HepG2 (cell line): ENCODE measurements at regions not wholly inside any gene's neighbourhood (a gene's known extent, or its start where the extent isn't known, plus 50 kb on each side); places are given as distances from the start of the nearest gene placed in this dataset.

ENCODE experiments used
- ATAC-seq: fragments of 200-7000 bp; cut with Tn5 transposase; 3 replicates; pipeline ENCODE4 v1.9.1; 2020; ENCODE audit warnings: mild to moderate bottlenecking, moderate library complexity
- BruUV-seq: library from RNA; stranded (reverse); fragments of 400-500 nt; replicated peaks from 2 replicates; lab custom pipeline; 2021; lab: Mats Ljungman, UMichigan
- CTCF ChIA-PET: fragments of 300-600 bp; formaldehyde crosslinking; extraction: SDS; loops from one replicate; lab custom pipeline; 2021; ENCODE audit warnings: low total read pairs, inconsistent platforms, low intra/inter-chr PET ratio; lab: Yijun Ruan, JAX
- POLR2A ChIA-PET: fragments of 350-600 bp; sonication (Branson Sonifier 250); formaldehyde crosslinking; loops from one replicate; lab custom pipeline; 2020; ENCODE audit warnings: antibody characterized with exemption, inconsistent platforms; lab: Yijun Ruan, JAX
- DNase-seq: peaks from one replicate; pipeline ENCODE4 v3.0.0-alpha.2; 2015; ENCODE audit warnings: low spot score
- FAIRE-seq: peaks from 3 replicates; lab custom pipeline; 2011; peaks lifted over from hg19 to GRCh38; lab: Jason Lieb, UNC
- H2AFZ ChIP-seq: one replicate; pipeline ENCODE4 v1.6.1; 2011; ENCODE audit warnings: low read length, inconsistent platforms
- H3K27ac ChIP-seq: fragments of 300-600 bp; 3 replicates; pipeline ENCODE4 v1.8.0; 2011; ENCODE audit warnings: mixed run types, mild to moderate bottlenecking, mixed read lengths, low read length, inconsistent platforms; ENCODE audit not compliant: insufficient read depth; ENCODE audit errors: extremely low read length
- H3K27me3 ChIP-seq, 2 experiments: fragments of 200-600 bp in 1 of 2; 2 replicates in 1 of 2; 3 replicates in 1 of 2; pipeline versions ENCODE4 v1.6.0 to v1.8.0; 2011; ENCODE audit warnings: low read length in 2 of 2, mild to moderate bottlenecking in 2 of 2, moderate library complexity in 2 of 2, inconsistent platforms in 1 of 2; ENCODE audit not compliant: insufficient read depth in 2 of 2, control insufficient read depth in 1 of 2
- H3K36me3 ChIP-seq, 2 experiments: fragments of 200-600 bp in 1 of 2; replicated peaks in 1 of 2; 2 replicates in 1 of 2; 3 replicates in 1 of 2; pipeline versions ENCODE4 v1.5.1 to v1.8.0; 2011; ENCODE audit warnings: low read length in 2 of 2, inconsistent platforms in 1 of 2; ENCODE audit not compliant: insufficient read depth in 2 of 2, control insufficient read depth in 1 of 2
- H3K4me1 ChIP-seq: 2 replicates; pipeline ENCODE4 v1.5.1; 2012; ENCODE audit warnings: low read length, inconsistent platforms; ENCODE audit not compliant: insufficient read depth
- H3K4me2 ChIP-seq: 2 replicates; pipeline ENCODE4 v1.6.0; 2011; ENCODE audit warnings: low read depth, low read length, inconsistent platforms
- H3K4me3 ChIP-seq, 3 experiments: fragments of 200-600 bp in 1 of 3; sonication (generic), shearing (Covaris generic) in 1 of 3; replicated peaks in 1 of 3; 2 replicates each; pipeline ENCODE4 v1.5.1; 2011 to 2016; ENCODE audit warnings: low read length in 3 of 3, inconsistent platforms in 2 of 3, low read depth in 2 of 3, mild to moderate bottlenecking in 2 of 3, control low read depth in 1 of 3, mixed read lengths in 1 of 3; ENCODE audit not compliant: insufficient read depth in 1 of 3
- H3K79me2 ChIP-seq: one replicate; pipeline ENCODE4 v1.6.1; 2011; ENCODE audit warnings: low read length, inconsistent platforms; ENCODE audit not compliant: insufficient read depth
- H3K9ac ChIP-seq: 2 replicates; pipeline ENCODE4 v1.6.0; 2011; ENCODE audit warnings: mild to moderate bottlenecking, low read depth, low read length, inconsistent platforms; ENCODE audit not compliant: insufficient read depth
- H3K9me3 ChIP-seq: 2 replicates; pipeline ENCODE4 v1.5.1; 2012; ENCODE audit warnings: mild to moderate bottlenecking, low read length
- H4K20me1 ChIP-seq: 2 replicates; pipeline ENCODE4 v1.6.0; 2011; ENCODE audit warnings: inconsistent platforms, mild to moderate bottlenecking, low read length, moderate library complexity; ENCODE audit not compliant: insufficient read depth
- ATF7-NPFF ChIP-seq: sonication (generic); formaldehyde crosslinking; IDR thresholded peaks from 2 replicates; pipeline ENCODE4 v1.8.1; 2023; ENCODE audit warnings: mild to moderate bottlenecking, low read depth, missing genetic modification reagents, moderate library complexity
- FOSL1 ChIP-seq: sonication (generic); formaldehyde crosslinking; IDR thresholded peaks from 2 replicates; pipeline ENCODE4 v1.9.0; 2021; ENCODE audit warnings: missing genetic modification reagents, borderline replicate concordance
- NKX3-1 ChIP-seq: sonication (generic); formaldehyde crosslinking; IDR thresholded peaks from 2 replicates; pipeline ENCODE4 v1.5.0; 2020; ENCODE audit warnings: missing genetic modification reagents
- RARA ChIP-seq: IDR thresholded peaks from 2 replicates; pipeline ENCODE4 v1.6.1; 2016; ENCODE audit warnings: missing genetic modification reagents, missing compliant biosample characterization
- TEF ChIP-seq: sonication (generic); formaldehyde crosslinking; IDR thresholded peaks from 2 replicates; pipeline ENCODE4 v1.5.0; 2020; ENCODE audit warnings: missing genetic modification reagents
- ZNF44 ChIP-seq: sonication (generic); formaldehyde crosslinking; IDR thresholded peaks from 2 replicates; pipeline ENCODE4 v1.5.1; 2020; ENCODE audit warnings: mild to moderate bottlenecking, missing genetic modification reagents
- ZNF691 ChIP-seq: sonication (generic); formaldehyde crosslinking; IDR thresholded peaks from 2 replicates; pipeline ENCODE4 v1.4.0; 2020; ENCODE audit warnings: missing genetic modification reagents, low read depth, mild to moderate bottlenecking, borderline replicate concordance
- ZXDC ChIP-seq: sonication (generic); formaldehyde crosslinking; IDR thresholded peaks from 2 replicates; pipeline ENCODE4 v1.5.0; 2020; ENCODE audit warnings: mild to moderate bottlenecking, missing genetic modification reagents
- WGBS: methylation state at CpG from one replicate; pipeline ENCODE4 v1.1.6; 2017; ENCODE audit warnings: low lambda C conversion rate; 5-methylcytosine and 5-hydroxymethylcytosine counted together
- in situ Hi-C: cut with HindIII; loops from 2 replicates; pipeline ENCODE4 v1.10.0; 2017; ENCODE audit warnings: low pct_unique_long_range_greater_than_20kb; ENCODE audit not compliant: extremely low pct_ligation_motif_present
- intact Hi-C: fragments of 100-400 bp; cut with micrococcal nuclease; formaldehyde crosslinking; loops from one replicate; pipeline ENCODE4 v1.10.0; 2022; ENCODE audit not compliant: unreplicated experiment
- TF ChIP-seq, protein P1 (sequence below): sonication (generic); formaldehyde crosslinking; IDR thresholded peaks from 2 replicates; pipeline ENCODE4 v1.4.0; 2020; ENCODE audit warnings: missing genetic modification reagents, borderline replicate concordance
- TF ChIP-seq, protein P2 (sequence below): sonication (generic); formaldehyde crosslinking; conservative IDR thresholded peaks from 2 replicates; pipeline ENCODE4 v1.5.0; 2020; ENCODE audit warnings: missing genetic modification reagents

DNA sequence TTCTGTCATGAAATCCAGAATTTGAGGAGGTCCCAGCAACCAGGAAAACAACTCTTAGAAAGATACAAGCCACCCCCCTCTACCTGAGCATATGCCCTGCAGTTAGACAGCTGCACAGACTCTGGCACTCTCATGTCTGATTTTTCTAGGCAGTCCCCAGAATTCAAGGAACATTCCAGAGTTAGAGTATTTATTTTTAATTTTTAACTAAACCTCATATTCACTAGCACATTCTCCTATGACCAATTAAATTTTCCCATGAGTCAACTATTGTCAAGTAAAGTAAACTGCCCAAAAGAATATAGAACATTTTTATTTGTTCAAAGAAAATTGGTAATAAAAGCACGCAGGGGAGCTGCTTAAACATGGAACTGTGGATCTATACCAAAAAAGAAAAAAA is 490.5 kb upstream of the SEMA6A start:
- H3K27me3 ChIP-seq: no peaks in the 10 kb centered on the region; a peak in 1 of 5 replicates
- ATAC-seq (no peak), FAIRE-seq (no peak), DNase-seq (no peak)
- no peaks in the 10 kb centered on the region for H3K4me1 ChIP-seq
- CTCF ChIA-PET: no interaction called here
- H3K4me2 ChIP-seq: no peak overlapping the region
- H3K4me3 ChIP-seq: no peak overlapping the region
- POLR2A ChIA-PET: no interaction called here
- intact Hi-C loops: no loop called here
- no peaks in the 10 kb centered on the region for H3K9me3 ChIP-seq
- H4K20me1 ChIP-seq: no peaks in the 10 kb centered on the region
- WGBS: 0% methylated on average over 1 of the region's 1 CpG
- no peak overlapping the region for H3K9ac ChIP-seq
- no peak overlapping the region for H3K27ac ChIP-seq
- BruUV-seq: no TSS peak
- in situ Hi-C loops: no loop called here
- H2AFZ ChIP-seq: no peak overlapping the region
- no peaks in the 10 kb centered on the region for H3K36me3 ChIP-seq
- no peaks in the 10 kb centered on the region for H3K79me2 ChIP-seq
- TF ChIP-seq RARA: no peak
- TF ChIP-seq TEF (CRISPR knock-in tag): no peak
- TF ChIP-seq ZXDC (CRISPR knock-in tag): no peak
- TF ChIP-seq ZNF691 (CRISPR knock-in tag): no peak

DNA sequence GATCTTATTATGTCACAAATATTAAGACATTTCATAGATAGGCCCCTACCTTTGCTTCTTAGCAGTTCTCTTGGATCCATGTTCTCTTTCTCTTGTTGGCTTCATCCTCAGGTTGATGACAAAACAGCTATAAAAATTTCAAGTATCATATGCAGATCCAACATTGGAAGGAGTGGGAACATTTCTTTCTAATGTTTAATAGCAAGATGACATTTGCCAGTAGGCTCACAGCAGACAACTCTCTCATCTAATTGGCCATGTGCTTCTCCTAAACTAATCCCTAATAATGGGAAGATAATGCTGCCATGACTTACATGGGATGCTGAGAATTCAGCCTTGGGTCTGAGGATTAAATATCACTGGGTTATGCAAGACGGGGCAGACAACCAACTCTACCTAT is 485.5 kb upstream of the SEMA6A start:
- in situ Hi-C loops: no loop called here
- TF ChIP-seq ATF7-NPFF (CRISPR knock-in tag) (no peak), NKX3-1 (CRISPR knock-in tag) (no peak), FOSL1 (CRISPR knock-in tag) (no peak), ZNF44 (CRISPR knock-in tag) (no peak)
- TF ChIP-seq, protein P1, sequence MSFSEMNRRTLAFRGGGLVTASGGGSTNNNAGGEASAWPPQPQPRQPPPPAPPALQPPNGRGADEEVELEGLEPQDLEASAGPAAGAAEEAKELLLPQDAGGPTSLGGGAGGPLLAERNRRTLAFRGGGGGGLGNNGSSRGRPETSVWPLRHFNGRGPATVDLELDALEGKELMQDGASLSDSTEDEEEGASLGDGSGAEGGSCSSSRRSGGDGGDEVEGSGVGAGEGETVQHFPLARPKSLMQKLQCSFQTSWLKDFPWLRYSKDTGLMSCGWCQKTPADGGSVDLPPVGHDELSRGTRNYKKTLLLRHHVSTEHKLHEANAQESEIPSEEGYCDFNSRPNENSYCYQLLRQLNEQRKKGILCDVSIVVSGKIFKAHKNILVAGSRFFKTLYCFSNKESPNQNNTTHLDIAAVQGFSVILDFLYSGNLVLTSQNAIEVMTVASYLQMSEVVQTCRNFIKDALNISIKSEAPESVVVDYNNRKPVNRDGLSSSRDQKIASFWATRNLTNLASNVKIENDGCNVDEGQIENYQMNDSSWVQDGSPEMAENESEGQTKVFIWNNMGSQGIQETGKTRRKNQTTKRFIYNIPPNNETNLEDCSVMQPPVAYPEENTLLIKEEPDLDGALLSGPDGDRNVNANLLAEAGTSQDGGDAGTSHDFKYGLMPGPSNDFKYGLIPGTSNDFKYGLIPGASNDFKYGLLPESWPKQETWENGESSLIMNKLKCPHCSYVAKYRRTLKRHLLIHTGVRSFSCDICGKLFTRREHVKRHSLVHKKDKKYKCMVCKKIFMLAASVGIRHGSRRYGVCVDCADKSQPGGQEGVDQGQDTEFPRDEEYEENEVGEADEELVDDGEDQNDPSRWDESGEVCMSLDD (CRISPR knock-in tag): no peak
- TF ChIP-seq, protein P2, sequence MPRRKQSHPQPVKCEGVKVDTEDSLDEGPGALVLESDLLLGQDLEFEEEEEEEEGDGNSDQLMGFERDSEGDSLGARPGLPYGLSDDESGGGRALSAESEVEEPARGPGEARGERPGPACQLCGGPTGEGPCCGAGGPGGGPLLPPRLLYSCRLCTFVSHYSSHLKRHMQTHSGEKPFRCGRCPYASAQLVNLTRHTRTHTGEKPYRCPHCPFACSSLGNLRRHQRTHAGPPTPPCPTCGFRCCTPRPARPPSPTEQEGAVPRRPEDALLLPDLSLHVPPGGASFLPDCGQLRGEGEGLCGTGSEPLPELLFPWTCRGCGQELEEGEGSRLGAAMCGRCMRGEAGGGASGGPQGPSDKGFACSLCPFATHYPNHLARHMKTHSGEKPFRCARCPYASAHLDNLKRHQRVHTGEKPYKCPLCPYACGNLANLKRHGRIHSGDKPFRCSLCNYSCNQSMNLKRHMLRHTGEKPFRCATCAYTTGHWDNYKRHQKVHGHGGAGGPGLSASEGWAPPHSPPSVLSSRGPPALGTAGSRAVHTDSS: no peak

More for the DNA sequence above, 485.5 kb upstream of the SEMA6A start:
- WGBS: 0% methylated on average over 1 of the region's 1 CpG
- Histone ChIP-seq H3K4me3 (no peak overlapping the region), H3K27ac (no peak overlapping the region), H2AFZ (no peak overlapping the region), H3K9ac (no peak overlapping the region), H3K4me2 (no peak overlapping the region), H3K4me1 (no peaks in the 10 kb centered on the region), H3K79me2 (no peaks in the 10 kb centered on the region), H3K9me3 (no peaks in the 10 kb centered on the region), H4K20me1 (no peaks in the 10 kb centered on the region), H3K27me3 (no peaks in the 10 kb centered on the region), H3K36me3 (no peaks in the 10 kb centered on the region)
- ATAC-seq: no peak
- BruUV-seq: no TSS peak
- CTCF ChIA-PET: no interaction called here
- no peak for FAIRE-seq
- DNase-seq: no peak
- POLR2A ChIA-PET: no interaction called here
- intact Hi-C loops: no loop called here
